Tibial nerve (tissue), 4 donors: ENCODE measurements at regions not wholly inside any gene's neighbourhood (a gene's known extent, or its start where the extent isn't known, plus 50 kb on each side); places are given as distances from the start of the nearest gene placed in this dataset.
A peak's percentile ranks its signal among the peaks of the same experiment; 100 is the strongest.

ENCODE experiments used
- DNase-seq, 2 donors: peaks; one replicate each; pipeline ENCODE4 v3.0.0-alpha.2; 2019; ENCODE audit warnings: low spot score in 2 of 2
- H3K27ac ChIP-seq, 4 donors: fragments of 200-600 bp; sonication (generic) in 3 of 4; one replicate each; pipeline ENCODE4 v1.5.1; 2017 to 2019; ENCODE audit warnings: mild to moderate bottlenecking in 1 of 4
- H3K27me3 ChIP-seq, 2 donors: fragments of 200-600 bp; sonication (generic) in 1 of 2; one replicate each; pipeline versions ENCODE4 v1.5.1 to v1.6.0; 2017 to 2019
- H3K36me3 ChIP-seq, 3 donors: fragments of 200-600 bp; sonication (generic); one replicate each; pipeline ENCODE4 v1.5.1; 2018 to 2019
- H3K4me1 ChIP-seq, 4 donors: fragments of 200-600 bp; sonication (generic) in 3 of 4; one replicate each; pipeline ENCODE4 v1.5.1; 2017 to 2019
- H3K4me3 ChIP-seq, 4 donors: fragments of 200-600 bp; sonication (generic) in 3 of 4; one replicate each; pipeline ENCODE4 v1.5.1; 2017 to 2019; ENCODE audit warnings: mild to moderate bottlenecking in 1 of 4, moderate library complexity in 1 of 4
- H3K9me3 ChIP-seq, 4 donors: fragments of 200-600 bp; sonication (generic) in 3 of 4; one replicate each; pipeline ENCODE4 v1.5.1; 2017 to 2019
- EP300 ChIP-seq, 2 donors: sonication (generic); formaldehyde crosslinking; IDR thresholded peaks; one replicate each; pipeline ENCODE4 v1.6.1; 2017; ENCODE audit warnings: antibody characterized with exemption in 2 of 2, mild to moderate bottlenecking in 1 of 2
- POLR2A ChIP-seq, 2 donors: fragments of 450-650 bp; IDR thresholded peaks; one replicate each; pipeline ENCODE4 v1.6.1; 2017; ENCODE audit warnings: antibody characterized with exemption in 2 of 2, mild to moderate bottlenecking in 2 of 2, moderate library complexity in 2 of 2
- WGBS, 2 donors: methylation state at CpG; one replicate each; pipeline ENCODE4 v1.1.5; 2018; 5-methylcytosine and 5-hydroxymethylcytosine counted together
- TF ChIP-seq, protein P1 (sequence below), 5 experiments: fragments of 200-600 bp in 3 of 5; fragments of 450-650 bp in 2 of 5; sonication (generic) in 3 of 5; IDR thresholded peaks; one replicate each; pipeline ENCODE4 v1.5.1; 2016 to 2019; ENCODE audit warnings: antibody characterized with exemption in 5 of 5, mild to moderate bottlenecking in 3 of 5, moderate library complexity in 2 of 5

DNA sequence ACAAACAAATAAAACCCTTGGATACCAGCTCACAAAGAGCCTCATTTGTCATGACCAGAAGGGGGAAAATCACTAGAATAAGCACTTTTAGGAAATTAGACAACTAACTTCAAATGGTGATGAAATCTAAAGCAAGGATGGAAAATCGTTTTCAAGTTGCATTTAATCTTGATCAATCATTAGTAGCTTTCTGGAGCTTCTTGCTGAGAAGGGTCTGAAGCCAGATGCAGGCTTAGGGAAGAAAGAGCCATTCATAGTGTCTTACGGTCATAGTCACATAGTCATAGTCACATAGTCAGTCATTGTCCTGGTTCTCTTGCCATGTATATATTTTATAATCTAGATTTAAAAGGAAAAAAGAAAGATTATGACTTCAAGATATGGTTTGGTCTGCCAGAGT is 610.5 kb downstream of the ACTL7B start:
- WGBS, 2 donors = 42 to 54% methylated on average over 2 of the region's 2 CpGs
- no peaks in the 10 kb centered on the region for H3K9me3 ChIP-seq
- H3K4me1 ChIP-seq = no peaks in the 10 kb centered on the region
- H3K36me3 ChIP-seq = no peaks in the 10 kb centered on the region
- no peak overlapping the region for H3K4me3 ChIP-seq
- peak overlapping the region in 1 of 4 donors; percentile 2 for H3K27ac ChIP-seq
- H3K27me3 ChIP-seq = no peaks in the 10 kb centered on the region
- no peak for DNase-seq
- TF ChIP-seq EP300 (IDR thresholded peaks at IDR 0.05) = no peak
- no peak for TF ChIP-seq POLR2A (IDR thresholded peaks at IDR 0.05)
- TF ChIP-seq, protein P1, sequence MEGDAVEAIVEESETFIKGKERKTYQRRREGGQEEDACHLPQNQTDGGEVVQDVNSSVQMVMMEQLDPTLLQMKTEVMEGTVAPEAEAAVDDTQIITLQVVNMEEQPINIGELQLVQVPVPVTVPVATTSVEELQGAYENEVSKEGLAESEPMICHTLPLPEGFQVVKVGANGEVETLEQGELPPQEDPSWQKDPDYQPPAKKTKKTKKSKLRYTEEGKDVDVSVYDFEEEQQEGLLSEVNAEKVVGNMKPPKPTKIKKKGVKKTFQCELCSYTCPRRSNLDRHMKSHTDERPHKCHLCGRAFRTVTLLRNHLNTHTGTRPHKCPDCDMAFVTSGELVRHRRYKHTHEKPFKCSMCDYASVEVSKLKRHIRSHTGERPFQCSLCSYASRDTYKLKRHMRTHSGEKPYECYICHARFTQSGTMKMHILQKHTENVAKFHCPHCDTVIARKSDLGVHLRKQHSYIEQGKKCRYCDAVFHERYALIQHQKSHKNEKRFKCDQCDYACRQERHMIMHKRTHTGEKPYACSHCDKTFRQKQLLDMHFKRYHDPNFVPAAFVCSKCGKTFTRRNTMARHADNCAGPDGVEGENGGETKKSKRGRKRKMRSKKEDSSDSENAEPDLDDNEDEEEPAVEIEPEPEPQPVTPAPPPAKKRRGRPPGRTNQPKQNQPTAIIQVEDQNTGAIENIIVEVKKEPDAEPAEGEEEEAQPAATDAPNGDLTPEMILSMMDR (IDR thresholded peaks at IDR 0.05) = no peak

DNA sequence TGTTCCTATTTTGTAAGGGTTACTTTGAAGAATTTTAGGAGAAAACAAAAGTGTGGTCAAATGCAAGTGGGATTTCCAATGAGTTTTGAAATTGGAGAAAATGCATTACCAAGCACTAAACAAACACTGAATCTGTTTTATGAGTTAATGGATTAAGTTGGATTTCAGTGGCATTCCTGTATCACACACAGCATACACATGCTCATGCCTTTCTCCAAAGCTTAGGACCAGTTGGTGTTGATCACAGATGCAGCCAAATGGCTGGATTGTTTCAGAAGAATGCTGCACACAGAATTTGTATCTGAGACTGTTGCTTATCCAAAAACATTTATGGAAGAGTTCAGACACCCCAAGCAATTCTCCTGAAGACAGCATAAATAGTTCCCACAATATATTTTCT is 611.1 kb downstream of the ACTL7B start:
- TF ChIP-seq, protein P1 (IDR thresholded peaks at IDR 0.05) = no peak
- TF ChIP-seq EP300 (IDR thresholded peaks at IDR 0.05) = no peak
- no peak for TF ChIP-seq POLR2A (IDR thresholded peaks at IDR 0.05)
- Histone ChIP-seq H3K27me3 (no peaks in the 10 kb centered on the region), H3K27ac (no peak overlapping the region), H3K4me3 (no peak overlapping the region), H3K36me3 (no peaks in the 10 kb centered on the region), H3K9me3 (no peaks in the 10 kb centered on the region), H3K4me1 (no peaks in the 10 kb centered on the region)
- DNase-seq = no peak

DNA sequence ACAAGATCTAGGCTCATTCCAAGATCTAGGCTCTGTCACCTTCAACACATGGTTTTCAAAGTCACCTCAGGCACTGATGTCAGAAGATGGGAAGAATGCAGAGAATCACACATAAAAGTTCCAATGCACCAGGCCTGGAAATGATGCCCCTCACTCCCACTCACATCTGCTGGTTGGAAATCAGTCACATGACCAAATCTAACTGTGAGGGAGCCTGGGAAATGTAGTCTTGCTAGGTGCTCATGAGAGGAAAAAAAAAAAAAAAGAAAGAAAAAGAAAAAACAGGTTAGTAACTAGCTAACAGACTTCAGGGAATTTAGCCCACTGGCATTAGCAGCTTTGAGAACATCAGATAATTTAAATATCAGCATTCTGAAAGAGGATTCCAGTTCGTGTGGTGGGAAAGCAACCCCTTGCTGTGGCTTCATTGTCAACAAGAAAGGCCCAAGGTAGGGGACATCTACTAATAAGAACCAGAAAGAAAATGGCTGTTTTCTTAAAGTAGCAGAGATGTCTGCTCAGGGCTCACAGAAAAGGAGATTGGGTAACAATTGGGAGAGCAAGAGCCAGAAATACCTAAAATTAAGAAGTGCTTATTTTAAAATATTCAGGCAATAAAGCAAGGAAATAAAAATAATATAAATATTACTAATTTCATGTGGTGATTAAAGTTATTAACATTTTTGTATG is 614.3 kb downstream of the ACTL7B start:
- 83 to 89% methylated on average over 1 of the region's 1 CpG for WGBS, 2 donors
- H3K4me1 ChIP-seq = no peaks in the 10 kb centered on the region
- H3K36me3 ChIP-seq = no peaks in the 10 kb centered on the region
- H3K27me3 ChIP-seq = no peaks in the 10 kb centered on the region
- H3K4me3 ChIP-seq = no peak overlapping the region
- DNase-seq = no peak
- no peak for TF ChIP-seq EP300 (IDR thresholded peaks at IDR 0.05)
- TF ChIP-seq, protein P1 (IDR thresholded peaks at IDR 0.05) = no peak
- peaks cover 0 to 7% (median 0%) of the 10 kb centered on the region in 4 donors for H3K9me3 ChIP-seq
- no peak overlapping the region for H3K27ac ChIP-seq

DNA sequence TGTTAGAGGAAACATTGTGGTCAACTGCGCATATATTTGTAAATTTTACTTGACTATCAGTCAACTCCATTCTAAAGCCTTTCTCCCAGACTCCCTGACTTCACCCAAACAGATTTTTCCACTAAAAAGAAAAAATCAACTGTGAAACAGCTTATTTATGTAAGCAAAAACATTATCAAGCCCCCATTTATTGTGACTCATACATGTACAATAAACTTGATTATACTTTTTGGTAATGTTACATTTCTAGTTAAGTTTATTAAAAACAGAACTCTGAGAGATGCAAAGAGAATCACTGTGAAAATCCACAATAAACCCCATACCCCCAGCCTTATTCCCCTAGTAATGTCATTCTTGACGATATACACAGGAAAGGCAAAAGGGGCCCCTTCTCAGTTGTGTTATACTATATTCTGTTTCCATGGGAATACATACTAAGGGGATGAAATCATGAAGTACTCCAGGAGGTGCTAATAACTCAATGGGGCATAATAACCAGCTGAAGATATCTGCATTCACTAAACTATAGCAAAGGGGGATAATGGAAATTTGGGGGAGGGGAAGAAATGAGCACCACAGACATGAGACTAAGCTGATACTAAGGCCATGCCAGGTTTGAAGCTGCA is 616.0 kb downstream of the ACTL7B start:
- WGBS, 2 donors = 62 to 65% methylated on average over 2 of the region's 2 CpGs
- TF ChIP-seq POLR2A (IDR thresholded peaks at IDR 0.05) = no peak
- TF ChIP-seq EP300 (IDR thresholded peaks at IDR 0.05) = no peak
- TF ChIP-seq, protein P1 (IDR thresholded peaks at IDR 0.05) = no peak
- peaks cover 0 to 7% (median 0%) of the 10 kb centered on the region in 4 donors for H3K9me3 ChIP-seq

DNA sequence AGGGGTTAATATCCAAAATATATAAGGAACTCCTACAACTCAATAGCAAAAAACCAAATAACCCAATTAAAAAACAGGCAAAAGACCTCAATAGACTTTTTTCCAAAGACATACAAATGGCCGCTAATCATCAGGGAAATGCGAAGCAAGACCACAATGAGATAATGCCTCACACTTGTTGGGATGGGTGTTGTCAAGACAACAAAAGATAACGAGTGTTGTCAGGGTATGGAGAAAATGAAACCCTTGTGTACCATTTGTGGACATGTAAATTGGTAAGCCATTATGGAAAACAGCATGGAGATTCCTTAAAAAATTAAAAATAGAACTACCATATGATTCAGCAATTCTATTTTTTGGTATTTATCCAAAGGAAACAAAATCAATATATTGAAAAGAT is 620.2 kb downstream of the ACTL7B start:
- no peaks in the 10 kb centered on the region for H3K27me3 ChIP-seq
- no peak overlapping the region for H3K4me3 ChIP-seq
- no peaks in the 10 kb centered on the region for H3K4me1 ChIP-seq
- DNase-seq = no peak
- WGBS, 2 donors = 87 to 90% methylated on average over 3 of the region's 3 CpGs
- H3K27ac ChIP-seq = no peak overlapping the region
- H3K36me3 ChIP-seq = no peaks in the 10 kb centered on the region
- TF ChIP-seq, protein P1 (IDR thresholded peaks at IDR 0.05) = no peak
- TF ChIP-seq EP300 (IDR thresholded peaks at IDR 0.05) (no peak), POLR2A (IDR thresholded peaks at IDR 0.05) (no peak)
- H3K9me3 ChIP-seq = peaks cover 0 to 7% (median 0%) of the 10 kb centered on the region in 4 donors

More for the DNA sequence above, 616.0 kb downstream of the ACTL7B start:
- no peak for DNase-seq
- H3K27me3 ChIP-seq = no peaks in the 10 kb centered on the region
- no peaks in the 10 kb centered on the region for H3K4me1 ChIP-seq
- H3K4me3 ChIP-seq = no peak overlapping the region
- no peaks in the 10 kb centered on the region for H3K36me3 ChIP-seq
- H3K27ac ChIP-seq = no peak overlapping the region
